Lung (tissue), 11 donors: ENCODE measurements at regions not wholly inside any gene's neighbourhood (a gene's known extent, or its start where the extent isn't known, plus 50 kb on each side); places are given as distances from the start of the nearest gene placed in this dataset.

Source experiments
- ATAC-seq: fragments of 200-7000 bp; cut with Tn5 transposase; one replicate; pipeline ENCODE4 v1.9.1; 2020; ENCODE audit warnings: moderate number of reproducible peaks; ENCODE audit not compliant: insufficient read depth, low FRiP score
- DNase-seq, 3 donors: peaks; one replicate each; pipeline ENCODE4 v3.0.0-alpha.2; 2013 to 2017
- H3K27ac ChIP-seq, 2 donors: one replicate each; pipeline ENCODE4 v1.5.1; 2013; ENCODE audit warnings: mild to moderate bottlenecking in 2 of 2, moderate library complexity in 2 of 2, control low read depth in 1 of 2, inconsistent platforms in 1 of 2, low read depth in 1 of 2, low read length in 1 of 2
- H3K27me3 ChIP-seq, 3 donors: one replicate each; pipeline ENCODE4 v1.5.1; 2013; ENCODE audit warnings: low read length in 2 of 3; ENCODE audit not compliant: control insufficient read depth in 3 of 3, insufficient read depth in 3 of 3
- H3K36me3 ChIP-seq, 4 donors: one replicate each; pipeline ENCODE4 v1.5.1; 2013; ENCODE audit warnings: low read length in 4 of 4, mild to moderate bottlenecking in 1 of 4, moderate library complexity in 1 of 4; ENCODE audit not compliant: control insufficient read depth in 4 of 4, insufficient read depth in 4 of 4
- H3K4me1 ChIP-seq, 5 donors: one replicate each; pipeline ENCODE4 v1.5.1; 2013; ENCODE audit warnings: low read length in 5 of 5, mild to moderate bottlenecking in 2 of 5, moderate library complexity in 1 of 5; ENCODE audit not compliant: control insufficient read depth in 5 of 5, insufficient read depth in 5 of 5
- H3K4me3 ChIP-seq: one replicate; pipeline ENCODE4 v1.5.1; 2013; ENCODE audit warnings: mild to moderate bottlenecking, control low read depth, moderate library complexity
- H3K9ac ChIP-seq, 2 donors: one replicate each; pipeline ENCODE4 v1.5.1; 2013; ENCODE audit warnings: low read length in 2 of 2, control low read depth in 1 of 2; ENCODE audit not compliant: insufficient read depth in 1 of 2
- H3K9me3 ChIP-seq, 4 donors: one replicate each; pipeline ENCODE4 v1.5.1; 2013; ENCODE audit warnings: low read length in 3 of 4, mild to moderate bottlenecking in 1 of 4, moderate library complexity in 1 of 4; ENCODE audit not compliant: control insufficient read depth in 4 of 4, insufficient read depth in 3 of 4
- CTCF ChIP-seq: IDR thresholded peaks from 2 replicates; pipeline ENCODE4 v1.5.1; 2012; ENCODE audit warnings: mild to moderate bottlenecking; ENCODE audit errors: control extremely low read depth, extremely low read depth
- WGBS, 2 donors: extraction: QIAGEN DNeasy Blood & Tissue Kit; methylation state at CpG; one replicate each; pipeline ENCODE4 v1.1.7; 2013; 5-methylcytosine and 5-hydroxymethylcytosine counted together
- donor health status: control.
- donor health status: control.
- donor health status: Bipolar disorder and iron deficiency.
- donor health status: healthy.
- donor health status: DM: yes; HTN: yes; CAD: no.

DNA sequence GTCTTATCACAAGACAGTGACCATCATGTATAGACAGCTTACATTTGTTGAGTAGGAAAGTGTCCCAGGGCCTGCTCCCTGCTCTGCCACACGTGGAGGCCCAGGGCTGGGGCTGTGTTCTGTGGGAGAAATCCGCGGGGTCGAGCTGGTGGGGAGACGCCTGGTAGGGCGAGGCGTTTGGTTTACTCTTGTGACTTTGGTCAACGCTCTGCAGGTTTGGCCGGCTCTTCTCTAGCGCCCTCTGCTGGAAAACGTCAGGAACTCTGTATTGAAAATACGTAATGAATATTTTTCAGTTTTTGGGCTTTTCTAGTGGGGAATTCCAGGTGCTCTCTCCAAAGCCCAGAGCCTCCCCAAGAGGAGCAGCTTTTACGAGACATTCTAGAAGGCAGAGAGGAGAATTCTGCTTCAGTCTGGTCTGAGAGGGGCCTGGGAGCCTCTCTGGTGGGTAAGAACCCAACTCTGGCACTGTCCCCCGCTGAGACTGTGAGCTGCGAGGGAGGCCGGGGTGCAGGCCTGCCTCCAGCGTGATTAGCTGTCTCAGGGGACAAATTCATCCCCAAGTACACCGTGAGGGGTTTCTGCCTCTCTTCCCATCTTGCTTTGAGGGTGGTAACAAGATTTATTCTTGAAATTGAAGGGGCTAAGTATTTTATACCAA, 112.6 kb upstream of the RALGAPA2 start:
- peak; percentile 71 for ATAC-seq
- DNase-seq, result peak; percentile 74 to 81 (median 80)
- Histone ChIP-seq H3K9me3 (peaks cover 0 to 5% (median 0%) of the 10 kb centered on the region in 4 donors), H3K36me3 (no peaks in the 10 kb centered on the region), H3K27ac (no peak overlapping the region), H3K9ac (peak overlapping the region in 1 of 2 donors; percentile 7), H3K27me3 (peaks cover 0 to 4% (median 0%) of the 10 kb centered on the region in 3 donors), H3K4me1 (peaks cover 0 to 11% (median 4%) of the 10 kb centered on the region in 5 donors), H3K4me3 (no peak overlapping the region)
- peak; percentile 67 for TF ChIP-seq CTCF
- WGBS, 2 donors, result 17 to 19% methylated on average over 18 of the region's 18 CpGs

DNA sequence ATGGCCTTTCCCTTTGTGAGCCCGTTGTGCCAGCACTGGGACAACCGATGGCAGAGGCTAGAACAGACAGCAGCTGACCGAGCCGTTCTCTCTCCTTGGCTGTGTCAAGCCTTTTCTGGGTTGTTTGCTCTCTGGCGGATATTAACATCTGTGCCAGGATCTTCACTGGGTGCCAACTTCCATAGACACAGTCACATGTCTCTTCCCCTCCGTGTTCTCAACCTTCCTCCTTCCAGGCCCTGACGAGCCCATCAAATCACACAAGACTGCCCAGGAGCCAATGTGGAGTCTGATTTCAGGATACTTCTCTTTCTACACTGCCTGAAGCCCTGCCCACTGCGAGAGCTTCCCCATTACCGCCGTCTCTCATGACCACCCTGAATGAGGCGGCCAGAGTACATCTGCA, 111.0 kb upstream of the RALGAPA2 start:
- Histone ChIP-seq H3K4me3 (no peak overlapping the region), H3K36me3 (no peaks in the 10 kb centered on the region), H3K27me3 (peaks cover 0 to 4% (median 0%) of the 10 kb centered on the region in 3 donors), H3K27ac (no peak overlapping the region), H3K4me1 (peaks cover 0 to 11% (median 4%) of the 10 kb centered on the region in 5 donors), H3K9me3 (peaks cover 0 to 3% (median 0%) of the 10 kb centered on the region in 4 donors), H3K9ac (no peak overlapping the region)
- no peak for TF ChIP-seq CTCF
- DNase-seq (no peak), ATAC-seq (no peak)
- 68 to 70% methylated on average over 11 of the region's 11 CpGs for WGBS, 2 donors

- ATAC-seq (no peak), DNase-seq (no peak)
- no peaks in the 10 kb centered on the region for H3K36me3 ChIP-seq
- 82 to 85% methylated on average over 12 of the region's 12 CpGs for WGBS, 2 donors
- no peak overlapping the region for H3K4me3 ChIP-seq
- no peak overlapping the region for H3K9ac ChIP-seq
- peaks cover 0 to 14% (median 4%) of the 10 kb centered on the region in 5 donors for H3K4me1 ChIP-seq
- H3K27me3 ChIP-seq, result no peaks in the 10 kb centered on the region
- no peak overlapping the region for H3K27ac ChIP-seq
- TF ChIP-seq CTCF, result no peak
- peaks cover 0 to 3% (median 0%) of the 10 kb centered on the region in 4 donors for H3K9me3 ChIP-seq
Measured at GRCh38 chr20:20821484-20822260, 109.2 kb upstream of the RALGAPA2 start.
